ENCODE measurements at regions not wholly inside any gene's neighbourhood (a gene's known extent, or its start where the extent isn't known, plus 50 kb on each side); places are given as distances from the start of the nearest gene placed in this dataset.
"Not testable (repeated sequence)": the region's sequence is repeated elsewhere in the genome, so short reads cannot be mapped to it uniquely, and the experiment has no call there.

DNA sequence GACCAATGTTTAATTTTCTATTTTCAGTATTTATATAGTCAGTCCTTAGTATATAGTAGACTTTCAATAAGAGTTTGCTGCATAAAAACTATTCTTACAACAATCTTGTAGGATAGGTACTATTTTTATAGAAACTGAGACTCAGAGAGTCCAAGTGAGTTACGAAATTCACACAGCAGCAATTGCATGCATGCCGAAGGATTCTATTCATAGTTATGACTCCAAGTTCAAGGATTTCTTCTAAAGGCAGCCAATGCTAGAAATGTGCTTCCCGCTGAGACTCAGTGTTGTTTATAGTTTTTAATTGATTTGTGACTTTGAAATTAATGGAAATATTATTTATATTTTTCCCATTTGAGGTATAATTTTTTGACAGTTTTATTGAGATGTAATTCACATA, 62.7 kb upstream of the CSNK1A1L start:
- Mint-ChIP-seq H3K4me3 (ENCODE audit: unreplicated experiment) (no peak overlapping the region), H3K27me3 (ENCODE audit: insufficient read depth, unreplicated experiment) (no peaks in the 10 kb centered on the region), H3K27ac (ENCODE audit: low read depth, unreplicated experiment) (no peak overlapping the region), H3K36me3 (ENCODE audit: insufficient read depth, unreplicated experiment) (no peaks in the 10 kb centered on the region), H3K4me1 (ENCODE audit: insufficient read depth, unreplicated experiment) (no peaks in the 10 kb centered on the region), H3K9me3 (ENCODE audit: unreplicated experiment) (no peaks in the 10 kb centered on the region)
- ChIA-PET CTCF (no interaction called here), POLR2A (no interaction called here)
- DNase-seq (ENCODE audit: unreplicated experiment): peak; percentile 4
- no TSS peak for BruUV-seq (replicated peaks)
- TF ChIP-seq, protein P1, sequence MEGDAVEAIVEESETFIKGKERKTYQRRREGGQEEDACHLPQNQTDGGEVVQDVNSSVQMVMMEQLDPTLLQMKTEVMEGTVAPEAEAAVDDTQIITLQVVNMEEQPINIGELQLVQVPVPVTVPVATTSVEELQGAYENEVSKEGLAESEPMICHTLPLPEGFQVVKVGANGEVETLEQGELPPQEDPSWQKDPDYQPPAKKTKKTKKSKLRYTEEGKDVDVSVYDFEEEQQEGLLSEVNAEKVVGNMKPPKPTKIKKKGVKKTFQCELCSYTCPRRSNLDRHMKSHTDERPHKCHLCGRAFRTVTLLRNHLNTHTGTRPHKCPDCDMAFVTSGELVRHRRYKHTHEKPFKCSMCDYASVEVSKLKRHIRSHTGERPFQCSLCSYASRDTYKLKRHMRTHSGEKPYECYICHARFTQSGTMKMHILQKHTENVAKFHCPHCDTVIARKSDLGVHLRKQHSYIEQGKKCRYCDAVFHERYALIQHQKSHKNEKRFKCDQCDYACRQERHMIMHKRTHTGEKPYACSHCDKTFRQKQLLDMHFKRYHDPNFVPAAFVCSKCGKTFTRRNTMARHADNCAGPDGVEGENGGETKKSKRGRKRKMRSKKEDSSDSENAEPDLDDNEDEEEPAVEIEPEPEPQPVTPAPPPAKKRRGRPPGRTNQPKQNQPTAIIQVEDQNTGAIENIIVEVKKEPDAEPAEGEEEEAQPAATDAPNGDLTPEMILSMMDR (IDR thresholded peaks at IDR 0.05; ENCODE audit: unreplicated experiment): no peak
- intact Hi-C loops (cut with micrococcal nuclease): no loop called here

GRCh38 chr13:37164635-37165034, 59.2 kb upstream of the CSNK1A1L start:
- no peaks in the 10 kb centered on the region for H3K36me3 Mint-ChIP-seq (ENCODE audit: insufficient read depth, unreplicated experiment)
- POLR2A ChIA-PET: interaction anchor here (0.6 kb wide), 1 partner anchor 398 kb away, joined by 4 read pairs; no protein-coding TSS in a partner anchor
- DNase-seq (ENCODE audit: unreplicated experiment): no peak
- CTCF ChIA-PET: no interaction called here
- H3K9me3 Mint-ChIP-seq (ENCODE audit: unreplicated experiment): no peaks in the 10 kb centered on the region
- no peaks in the 10 kb centered on the region for H3K4me1 Mint-ChIP-seq (ENCODE audit: insufficient read depth, unreplicated experiment)
- no peaks in the 10 kb centered on the region for H3K27me3 Mint-ChIP-seq (ENCODE audit: insufficient read depth, unreplicated experiment)
- H3K4me3 Mint-ChIP-seq (ENCODE audit: unreplicated experiment): no peak overlapping the region
- H3K27ac Mint-ChIP-seq (ENCODE audit: low read depth, unreplicated experiment): no peak overlapping the region
- intact Hi-C loops (cut with micrococcal nuclease): no loop called here
- BruUV-seq (replicated peaks): no TSS peak
- TF ChIP-seq, protein P1 (IDR thresholded peaks at IDR 0.05; ENCODE audit: unreplicated experiment): no peak

DNA sequence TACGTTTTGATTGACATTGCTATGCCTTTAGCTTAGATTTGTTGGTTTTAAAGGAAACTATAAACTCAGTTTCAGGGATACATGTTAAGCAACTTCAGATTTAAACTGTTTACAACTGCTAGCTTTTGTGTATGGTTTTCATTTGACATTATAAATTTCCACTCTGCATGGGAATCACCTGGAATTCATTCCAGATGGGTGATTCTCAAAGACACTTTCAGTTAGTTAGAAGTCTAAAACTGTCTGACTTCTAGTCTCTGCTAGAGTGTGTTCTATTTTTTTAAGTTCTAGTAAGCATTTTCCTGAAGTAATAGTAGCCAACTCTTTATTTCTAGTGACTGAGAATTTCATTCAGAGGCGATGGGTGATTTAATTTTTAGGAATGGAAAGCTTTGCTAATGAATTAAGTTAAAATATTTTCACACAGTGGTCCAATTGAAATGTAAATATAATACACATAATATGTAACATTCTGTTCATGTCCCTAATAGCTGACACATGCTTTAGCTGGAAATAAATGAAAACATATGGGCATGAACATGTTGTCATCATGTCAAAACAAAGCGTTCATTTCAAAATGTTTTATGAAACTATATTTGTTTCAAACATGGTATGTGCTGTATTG, 58.3 kb upstream of the CSNK1A1L start:
- H3K27me3 Mint-ChIP-seq (ENCODE audit: insufficient read depth, unreplicated experiment): no peaks in the 10 kb centered on the region
- H3K4me1 Mint-ChIP-seq (ENCODE audit: insufficient read depth, unreplicated experiment): no peaks in the 10 kb centered on the region
- intact Hi-C loops (cut with micrococcal nuclease): no loop called here
- H3K27ac Mint-ChIP-seq (ENCODE audit: low read depth, unreplicated experiment): no peak overlapping the region
- no peaks in the 10 kb centered on the region for H3K9me3 Mint-ChIP-seq (ENCODE audit: unreplicated experiment)
- no TSS peak for BruUV-seq (replicated peaks)
- TF ChIP-seq, protein P1 (IDR thresholded peaks at IDR 0.05; ENCODE audit: unreplicated experiment): no peak
- no peak for DNase-seq (ENCODE audit: unreplicated experiment)
- POLR2A ChIA-PET: interaction anchor here (0.6 kb wide), 2 partner anchors 166 to 398 kb away, joined by 3 to 4 read pairs; no protein-coding TSS in a partner anchor
- H3K36me3 Mint-ChIP-seq (ENCODE audit: insufficient read depth, unreplicated experiment): no peaks in the 10 kb centered on the region
- CTCF ChIA-PET: interaction anchor here (0.6 to 1.1 kb wide), 2 partner anchors 307 to 1819 kb away, joined by 3 read pairs; no protein-coding TSS in a partner anchor
- no peak overlapping the region for H3K4me3 Mint-ChIP-seq (ENCODE audit: unreplicated experiment)

DNA sequence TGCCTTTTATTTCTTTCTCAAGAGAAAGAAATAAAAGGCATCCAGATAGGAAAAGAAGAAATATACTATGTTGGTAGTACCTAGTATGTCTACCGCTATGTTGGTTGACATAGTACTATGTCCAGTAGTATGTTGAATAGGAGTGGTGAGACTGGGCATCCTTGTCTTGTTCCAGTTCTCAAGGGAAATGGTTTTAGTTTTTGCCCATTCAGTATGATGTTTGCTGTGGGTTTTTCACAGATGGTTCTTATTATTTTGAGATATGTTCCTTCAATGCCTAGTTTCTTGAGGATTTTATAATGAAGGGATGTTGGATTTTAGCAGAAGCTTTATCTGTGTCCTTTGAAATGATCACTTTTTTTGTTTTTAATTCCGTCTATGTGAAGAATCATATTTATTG, 53.0 kb upstream of the CSNK1A1L start:
- ChIA-PET POLR2A (no interaction called here), CTCF (no interaction called here)
- H3K9me3 Mint-ChIP-seq (ENCODE audit: unreplicated experiment): peaks cover 8% of the 10 kb centered on the region
- TF ChIP-seq, protein P1 (IDR thresholded peaks at IDR 0.05; ENCODE audit: unreplicated experiment): no peak
- no peaks in the 10 kb centered on the region for H3K36me3 Mint-ChIP-seq (ENCODE audit: insufficient read depth, unreplicated experiment)
- no TSS peak for BruUV-seq (replicated peaks)
- intact Hi-C loops (cut with micrococcal nuclease): no loop called here
- no peak for DNase-seq (ENCODE audit: unreplicated experiment)
- H3K27me3 Mint-ChIP-seq (ENCODE audit: insufficient read depth, unreplicated experiment): no peaks in the 10 kb centered on the region
- no peak overlapping the region for H3K4me3 Mint-ChIP-seq (ENCODE audit: unreplicated experiment)
- H3K27ac Mint-ChIP-seq (ENCODE audit: low read depth, unreplicated experiment): no peak overlapping the region
- no peaks in the 10 kb centered on the region for H3K4me1 Mint-ChIP-seq (ENCODE audit: insufficient read depth, unreplicated experiment)

DNA sequence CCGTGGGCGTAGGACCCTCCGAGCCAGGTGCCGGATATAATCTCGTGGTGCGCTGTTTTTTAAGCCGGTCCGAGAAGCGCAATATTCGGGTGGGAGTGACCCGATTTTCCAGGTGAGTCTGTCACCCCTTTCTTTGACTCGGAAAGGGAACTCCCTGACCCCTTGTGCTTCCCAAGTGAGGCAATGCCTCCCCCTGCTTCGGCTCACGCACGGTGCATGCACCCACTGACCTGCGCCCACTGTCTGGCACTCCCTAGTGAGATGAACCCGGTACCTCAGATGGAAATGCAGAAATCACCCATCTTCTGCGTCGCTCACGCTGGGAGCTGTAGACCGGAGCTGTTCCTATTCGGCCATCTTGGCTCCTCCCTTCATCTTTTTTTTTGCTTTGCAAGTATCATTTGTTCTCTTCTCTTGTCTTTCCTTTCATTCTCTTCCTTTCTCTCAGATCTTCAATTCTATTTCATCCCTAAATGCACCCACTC, 50.2 kb upstream of the CSNK1A1L start:
- BruUV-seq (replicated peaks); H3K9me3 Mint-ChIP-seq (ENCODE audit: unreplicated experiment); DNase-seq (ENCODE audit: unreplicated experiment); H3K4me1 Mint-ChIP-seq (ENCODE audit: insufficient read depth, unreplicated experiment); POLR2A ChIA-PET; H3K4me3 Mint-ChIP-seq (ENCODE audit: unreplicated experiment); intact Hi-C loops (cut with micrococcal nuclease); H3K36me3 Mint-ChIP-seq (ENCODE audit: insufficient read depth, unreplicated experiment); H3K27ac Mint-ChIP-seq (ENCODE audit: low read depth, unreplicated experiment); H3K27me3 Mint-ChIP-seq (ENCODE audit: insufficient read depth, unreplicated experiment): not testable (repeated sequence)
- CTCF ChIA-PET: interaction anchor here (0.6 kb wide), 1 partner anchor 481 kb away, joined by 3 read pairs; no protein-coding TSS in a partner anchor

Measured in MCF 10A (cell line).